Adrenal gland (tissue), 5 donors: ENCODE measurements at regions not wholly inside any gene's neighbourhood (a gene's known extent, or its start where the extent isn't known, plus 50 kb on each side); places are given as distances from the start of the nearest gene placed in this dataset.

ENCODE experiments used
- CTCF ChIP-seq, 6 experiments: fragments of 450-650 bp in 4 of 6; fragments of 200-600 bp in 2 of 6; sonication (generic) in 1 of 6; IDR thresholded peaks; 1 replicate in 5 of 6; 2 replicates in 1 of 6; pipeline versions ENCODE4 v1.5.1 to v1.8.0; 2016 to 2021; ENCODE audit warnings: antibody characterized with exemption in 6 of 6, mild to moderate bottlenecking in 2 of 6, moderate library complexity in 1 of 6
- POLR2A ChIP-seq, 2 donors: fragments of 450-650 bp; IDR thresholded peaks; one replicate each; pipeline ENCODE4 v1.6.1; 2017; ENCODE audit warnings: antibody characterized with exemption in 2 of 2, mild to moderate bottlenecking in 2 of 2, moderate library complexity in 1 of 2
- donor health status: DM: no; HTN: no; CAD: no.

DNA sequence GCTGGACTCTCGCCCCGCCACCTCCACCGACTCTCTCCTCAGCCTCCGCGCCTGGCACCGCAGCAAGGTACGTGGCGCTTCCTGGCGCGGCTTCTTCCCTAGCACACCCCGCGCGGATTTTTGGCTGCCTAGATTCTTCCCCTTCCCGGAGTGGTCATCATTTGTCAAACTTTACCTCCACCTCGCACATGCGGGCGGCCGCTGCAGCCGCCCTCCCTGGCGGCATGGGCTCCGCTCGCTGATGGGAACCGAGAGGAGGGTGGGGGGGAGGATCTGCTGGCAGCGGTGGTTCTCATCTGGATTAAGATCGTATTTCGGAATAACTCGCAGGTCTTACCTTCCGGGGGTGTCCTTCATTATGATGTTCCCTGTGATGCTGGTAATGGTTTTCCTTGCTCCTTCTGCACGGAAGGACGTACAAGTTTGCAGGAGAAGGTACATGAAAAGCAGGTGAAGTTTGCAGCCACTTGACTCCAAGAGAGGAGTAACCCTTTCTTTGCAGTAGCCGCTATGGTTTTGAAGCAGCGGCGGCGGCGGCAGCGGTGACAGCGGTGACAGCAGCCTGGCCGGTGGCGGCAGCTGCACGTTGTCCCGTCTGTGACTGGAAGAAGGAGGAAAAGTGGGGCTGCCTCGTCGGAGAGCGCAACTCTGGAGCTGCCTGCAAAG lies 2183.9 kb upstream of the TENM3 start:
- TF ChIP-seq CTCF (IDR thresholded peaks at IDR 0.05) (no peak), POLR2A (IDR thresholded peaks at IDR 0.05) (no peak)
